Suprapubic skin (tissue), 3 donors: ENCODE measurements at regions not wholly inside any gene's neighbourhood (a gene's known extent, or its start where the extent isn't known, plus 50 kb on each side); places are given as distances from the start of the nearest gene placed in this dataset.

Experiments used
- POLR2AphosphoS5 ChIP-seq, 3 donors: sonication (generic); formaldehyde crosslinking; IDR thresholded peaks; one replicate each; pipeline ENCODE4 v1.6.1; 2017; ENCODE audit warnings: antibody characterized with exemption in 3 of 3
- TF ChIP-seq, protein P1 (sequence below), 2 donors: fragments of 200-600 bp in 1 of 2; fragments of 450-650 bp in 1 of 2; sonication (generic) in 1 of 2; IDR thresholded peaks; one replicate each; pipeline ENCODE4 v1.5.1; 2016 to 2019; ENCODE audit warnings: antibody characterized with exemption in 2 of 2, mild to moderate bottlenecking in 1 of 2, moderate library complexity in 1 of 2

DNA sequence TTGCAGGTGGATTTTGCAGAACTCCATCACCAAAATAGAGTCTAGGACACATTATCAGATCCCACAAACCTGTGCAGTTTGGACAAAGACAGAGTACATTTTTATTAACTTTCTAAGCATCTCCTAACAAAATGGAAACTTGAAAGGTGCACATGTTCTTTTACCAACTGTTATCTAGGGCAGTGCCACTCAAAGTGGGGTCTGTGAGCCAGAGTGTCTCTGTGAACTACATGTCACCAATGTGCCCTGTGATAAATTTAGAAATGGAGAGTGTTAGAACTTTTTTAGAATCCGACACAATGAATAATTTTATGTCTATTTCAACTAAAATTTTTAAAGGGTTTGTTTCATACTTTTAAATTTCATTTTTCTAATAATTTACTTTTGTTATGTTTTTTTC, 68.4 kb upstream of the TMC3 start:
- TF ChIP-seq POLR2AphosphoS5 (IDR thresholded peaks at IDR 0.05), result no peak
- TF ChIP-seq, protein P1, sequence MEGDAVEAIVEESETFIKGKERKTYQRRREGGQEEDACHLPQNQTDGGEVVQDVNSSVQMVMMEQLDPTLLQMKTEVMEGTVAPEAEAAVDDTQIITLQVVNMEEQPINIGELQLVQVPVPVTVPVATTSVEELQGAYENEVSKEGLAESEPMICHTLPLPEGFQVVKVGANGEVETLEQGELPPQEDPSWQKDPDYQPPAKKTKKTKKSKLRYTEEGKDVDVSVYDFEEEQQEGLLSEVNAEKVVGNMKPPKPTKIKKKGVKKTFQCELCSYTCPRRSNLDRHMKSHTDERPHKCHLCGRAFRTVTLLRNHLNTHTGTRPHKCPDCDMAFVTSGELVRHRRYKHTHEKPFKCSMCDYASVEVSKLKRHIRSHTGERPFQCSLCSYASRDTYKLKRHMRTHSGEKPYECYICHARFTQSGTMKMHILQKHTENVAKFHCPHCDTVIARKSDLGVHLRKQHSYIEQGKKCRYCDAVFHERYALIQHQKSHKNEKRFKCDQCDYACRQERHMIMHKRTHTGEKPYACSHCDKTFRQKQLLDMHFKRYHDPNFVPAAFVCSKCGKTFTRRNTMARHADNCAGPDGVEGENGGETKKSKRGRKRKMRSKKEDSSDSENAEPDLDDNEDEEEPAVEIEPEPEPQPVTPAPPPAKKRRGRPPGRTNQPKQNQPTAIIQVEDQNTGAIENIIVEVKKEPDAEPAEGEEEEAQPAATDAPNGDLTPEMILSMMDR (IDR thresholded peaks at IDR 0.05), result no peak
